GM19455 (cell line): ENCODE measurements at regions not wholly inside any gene's neighbourhood (a gene's known extent, or its start where the extent isn't known, plus 50 kb on each side); places are given as distances from the start of the nearest gene placed in this dataset.
"Not testable (repeated sequence)": the region's sequence is repeated elsewhere in the genome, so short reads cannot be mapped to it uniquely, and the experiment has no call there.

Experiments used
- ATAC-seq: cut with Tn5 transposase; IDR thresholded peaks from one replicate; pipeline ENCODE4 v1.9.1; 2021; ENCODE audit not compliant: unreplicated experiment

- no peak for ATAC-seq
Measured at GRCh38 chr2:434625-435024, 146.7 kb upstream of the ALKAL2 start.

- ATAC-seq = no peak
Measured at GRCh38 chr2:433216-433615, 145.3 kb upstream of the ALKAL2 start.

- ATAC-seq = no peak
Measured at GRCh38 chr2:430291-431040, 142.6 kb upstream of the ALKAL2 start.

- no peak for ATAC-seq
Measured at GRCh38 chr2:429575-430254, 141.8 kb upstream of the ALKAL2 start.

GRCh38 chr2:429142-429541, 141.3 kb upstream of the ALKAL2 start:
- no peak for ATAC-seq

GRCh38 chr2:428591-428990, 140.7 kb upstream of the ALKAL2 start:
- ATAC-seq = no peak

GRCh38 chr2:426696-427095, 138.8 kb upstream of the ALKAL2 start:
- not testable (repeated sequence) for ATAC-seq

- ATAC-seq = no peak
Measured at GRCh38 chr2:425947-426346, 138.1 kb upstream of the ALKAL2 start.

- ATAC-seq = no peak
Measured at GRCh38 chr2:425243-425642, 137.4 kb upstream of the ALKAL2 start.

- no peak for ATAC-seq
Measured at GRCh38 chr2:424306-425171, 136.6 kb upstream of the ALKAL2 start.

GRCh38 chr2:423479-423878, 135.6 kb upstream of the ALKAL2 start:
- no peak for ATAC-seq

- ATAC-seq = no peak
Measured at GRCh38 chr2:422676-423435, 135.0 kb upstream of the ALKAL2 start.

- ATAC-seq = no peak
Measured at GRCh38 chr2:421406-421805, 133.5 kb upstream of the ALKAL2 start.

- ATAC-seq = no peak
Measured at GRCh38 chr2:419687-420317, 131.9 kb upstream of the ALKAL2 start.

GRCh38 chr2:417662-418061, 129.8 kb upstream of the ALKAL2 start:
- no peak for ATAC-seq

GRCh38 chr2:417006-417405, 129.1 kb upstream of the ALKAL2 start:
- no peak for ATAC-seq

GRCh38 chr2:415986-416610, 128.2 kb upstream of the ALKAL2 start:
- no peak for ATAC-seq

- no peak for ATAC-seq
Measured at GRCh38 chr2:409523-409922, 121.6 kb upstream of the ALKAL2 start.

GRCh38 chr2:407630-408029, 119.7 kb upstream of the ALKAL2 start:
- no peak for ATAC-seq

- ATAC-seq = no peak
Measured at GRCh38 chr2:406876-407275, 119.0 kb upstream of the ALKAL2 start.
